GM19328 (cell line): ENCODE measurements at regions not wholly inside any gene's neighbourhood (a gene's known extent, or its start where the extent isn't known, plus 50 kb on each side); places are given as distances from the start of the nearest gene placed in this dataset.

Source experiments
- ATAC-seq: cut with Tn5 transposase; IDR thresholded peaks from one replicate; pipeline ENCODE4 v1.9.1; 2021; ENCODE audit warnings: mild to moderate bottlenecking, moderate library complexity; ENCODE audit not compliant: unreplicated experiment

DNA sequence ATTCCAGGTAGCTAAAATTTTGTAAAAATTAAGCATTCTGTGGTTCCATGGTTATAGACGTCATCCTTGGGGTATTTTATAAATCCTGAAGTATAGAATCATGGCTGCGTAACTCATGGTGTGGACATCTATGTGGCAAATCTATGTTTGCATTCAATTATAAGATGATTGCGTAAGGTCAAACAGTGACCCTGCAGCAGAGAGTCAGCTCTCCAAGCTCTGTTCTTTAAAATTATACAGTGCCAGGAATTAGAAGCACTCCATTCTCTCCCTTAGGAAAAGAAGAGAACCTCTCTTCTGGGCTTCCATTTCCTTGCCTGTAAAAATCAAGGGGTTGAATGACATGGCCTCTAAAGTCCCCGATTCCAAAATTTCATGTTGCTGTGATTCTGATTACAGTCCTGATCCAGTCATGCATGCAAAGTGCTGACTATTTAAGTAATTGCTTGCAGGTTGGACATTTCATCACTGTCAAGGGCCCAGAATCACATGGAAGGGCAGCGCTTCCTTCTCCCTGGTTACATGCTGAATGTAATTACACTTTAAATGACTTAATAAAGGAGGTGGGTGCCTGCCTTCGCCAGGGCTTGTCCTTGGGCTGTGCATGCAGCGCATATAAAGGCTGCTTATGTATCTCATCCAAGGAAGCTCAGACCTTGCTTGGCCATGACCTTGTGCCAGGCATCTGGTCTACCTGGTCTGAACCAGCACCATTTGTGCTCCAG is 550.7 kb downstream of the TYW1 start:
- ATAC-seq = no peak

DNA sequence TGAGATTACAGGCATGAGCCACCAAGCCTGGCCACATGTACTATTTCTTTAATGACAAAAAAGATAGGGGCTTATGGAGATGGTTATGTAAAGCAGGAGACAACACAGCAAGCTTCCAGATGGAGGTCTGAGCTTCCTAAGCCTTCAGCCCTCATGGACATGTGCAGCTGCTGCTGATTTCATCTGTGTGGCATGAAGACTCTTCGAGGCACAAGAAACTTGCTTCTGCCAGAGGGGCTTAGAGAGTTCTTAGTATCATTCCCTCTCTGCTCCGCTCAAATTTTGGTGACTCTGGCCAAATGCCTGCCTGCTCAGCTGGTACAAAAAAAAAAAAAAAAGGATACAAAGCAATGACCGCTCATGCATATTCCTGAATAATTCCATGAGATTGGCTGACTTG is 552.5 kb downstream of the TYW1 start:
- no peak for ATAC-seq

DNA sequence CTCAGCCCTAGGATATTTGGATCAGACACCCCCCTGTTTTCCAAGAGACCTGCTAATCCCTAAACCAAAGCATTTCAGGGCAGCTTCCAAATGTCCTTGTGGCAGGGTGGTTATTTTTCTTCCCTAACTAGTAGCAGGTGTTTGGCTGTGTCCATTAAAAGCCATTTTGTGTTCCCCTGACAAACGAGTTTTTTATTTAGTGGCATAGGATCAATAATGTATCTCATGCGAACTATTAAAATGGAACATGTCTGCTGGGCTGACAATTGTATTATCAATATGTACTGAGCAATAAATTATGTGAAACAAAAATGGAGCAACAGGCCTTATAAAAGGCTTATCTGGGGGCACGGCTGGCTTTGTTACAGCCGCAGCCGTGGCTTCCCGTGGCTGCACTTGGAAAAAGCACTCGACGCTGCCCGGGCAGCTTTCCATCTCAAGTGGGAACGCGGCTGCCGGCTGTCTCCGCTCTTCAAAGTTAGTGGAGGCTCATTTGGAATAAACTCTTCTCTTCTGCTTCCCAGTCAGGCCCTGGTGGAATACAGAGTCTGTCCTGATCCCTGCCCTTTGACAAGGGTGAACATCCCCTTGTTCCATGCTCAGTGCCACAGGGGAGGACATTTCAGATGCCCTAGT is 554.3 kb downstream of the TYW1 start:
- ATAC-seq = no peak

DNA sequence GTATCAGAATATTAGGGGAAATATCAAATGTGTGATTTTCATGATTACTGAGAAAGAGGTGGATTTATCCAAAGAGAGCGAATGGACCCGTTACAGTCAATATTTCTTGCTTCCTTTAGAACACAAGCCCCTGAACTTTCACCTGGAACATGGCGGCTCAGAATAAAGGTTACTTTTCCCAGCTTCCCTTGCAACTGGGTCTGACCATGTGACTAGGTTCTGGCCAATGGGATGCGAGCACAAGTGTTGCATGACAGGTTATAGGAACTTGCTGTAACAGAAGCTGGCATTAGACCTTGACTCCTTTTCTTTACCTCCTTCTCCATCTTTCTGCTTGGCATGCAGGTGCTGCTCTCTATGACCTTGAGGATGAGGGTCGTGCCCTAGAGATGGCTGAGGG is 556.1 kb downstream of the TYW1 start:
- ATAC-seq = no peak

DNA sequence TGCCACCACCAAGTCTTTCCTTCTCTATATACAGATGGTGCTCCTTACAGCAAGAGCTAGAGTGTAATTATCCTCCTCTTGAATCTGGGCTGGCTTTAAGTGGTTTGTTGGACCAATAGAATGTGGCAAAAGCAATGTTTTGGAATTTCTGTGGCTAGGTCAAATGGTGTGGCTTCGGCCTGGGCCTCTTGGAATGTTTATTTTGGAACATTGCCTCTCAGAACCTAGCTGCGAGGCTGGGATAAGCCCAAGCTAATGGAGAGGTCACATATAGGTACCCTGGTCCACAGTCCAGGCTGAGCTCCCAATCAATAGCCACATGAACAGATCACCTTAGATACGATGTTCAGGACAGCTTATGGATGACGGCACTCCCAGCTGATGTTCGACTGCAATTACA is 556.7 kb downstream of the TYW1 start:
- no peak for ATAC-seq

DNA sequence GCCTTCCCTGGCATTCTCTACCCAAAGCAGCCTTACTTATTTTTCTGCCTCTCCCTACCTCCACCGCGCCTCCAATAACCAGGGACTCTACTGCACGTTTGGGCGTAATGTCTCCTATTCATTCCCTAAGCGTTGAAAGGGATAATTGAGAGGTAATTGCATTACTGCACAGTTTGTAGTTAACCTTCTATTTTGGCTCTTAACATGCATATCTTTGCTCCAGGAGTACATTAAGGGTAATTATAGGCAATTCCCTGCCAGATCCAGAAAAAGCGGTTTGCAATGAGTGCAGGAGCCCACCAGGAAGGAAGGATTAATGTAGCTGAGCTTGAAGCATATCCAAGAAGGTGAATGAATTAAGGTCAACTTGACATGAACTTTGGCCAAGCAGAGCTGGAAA is 558.4 kb downstream of the TYW1 start:
- no peak for ATAC-seq

DNA sequence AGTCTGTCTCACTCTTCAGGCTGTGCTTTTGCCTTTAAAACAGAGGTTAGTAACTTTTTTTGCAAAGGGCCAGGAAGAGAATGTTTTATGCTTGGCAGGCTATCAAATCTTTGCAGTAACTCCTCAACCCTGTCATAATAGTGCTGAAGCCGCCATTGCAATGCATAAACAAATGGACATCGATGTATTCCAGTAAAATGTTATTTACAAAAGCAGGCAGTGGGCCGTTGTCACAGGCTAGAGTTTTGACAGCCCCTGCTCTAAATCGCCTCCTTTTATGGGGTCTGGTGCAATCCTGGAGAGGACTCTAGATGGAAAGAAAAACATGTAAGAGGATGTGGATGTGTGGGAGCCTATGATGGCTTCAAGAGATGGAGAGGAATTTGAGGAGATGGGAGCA is 568.3 kb downstream of the TYW1 start:
- no peak for ATAC-seq

DNA sequence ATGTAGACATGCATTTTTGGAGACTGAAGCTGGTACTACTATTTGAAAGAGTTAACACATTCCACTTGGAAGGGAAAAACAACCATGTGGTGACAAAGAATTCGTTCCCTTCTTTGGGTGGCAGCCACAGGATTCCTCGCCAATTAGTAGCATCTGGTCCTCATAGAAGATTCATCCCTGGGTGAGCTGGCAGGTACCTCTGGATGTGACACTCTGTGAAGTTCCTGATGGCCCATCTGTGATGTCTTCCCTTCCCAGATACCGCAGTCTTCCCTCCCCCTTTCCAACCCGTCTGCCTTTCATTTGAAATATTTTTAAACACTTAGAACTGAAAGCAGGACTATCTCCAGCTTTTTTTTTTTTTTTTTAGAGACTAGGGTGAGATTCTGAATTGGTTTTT is 569.5 kb downstream of the TYW1 start:
- no peak for ATAC-seq

DNA sequence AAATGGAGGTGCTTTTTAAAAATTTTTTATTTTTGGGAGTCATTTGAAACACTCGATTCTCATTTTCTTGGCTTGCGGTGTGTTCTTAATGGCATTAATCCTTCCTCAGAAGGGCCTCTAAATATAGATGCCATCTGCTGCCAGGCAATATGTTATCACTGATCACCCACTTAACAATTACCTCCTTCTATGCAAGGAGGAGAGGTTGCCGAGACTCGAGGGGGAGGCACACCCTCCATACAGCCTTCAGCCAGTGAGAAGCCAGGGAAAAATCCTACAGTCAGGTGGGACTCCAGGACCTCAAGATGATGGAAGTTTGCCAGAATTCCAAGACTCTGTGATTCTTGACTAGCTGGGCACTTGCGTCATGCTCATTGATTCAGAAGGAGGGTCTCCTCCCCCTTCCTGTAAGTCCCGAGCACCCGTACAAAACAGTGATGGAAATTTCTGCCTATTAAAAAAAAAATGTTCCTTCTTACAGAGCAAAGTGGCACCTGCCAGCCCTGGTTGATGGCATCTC is 574.5 kb downstream of the TYW1 start:
- ATAC-seq = no peak

DNA sequence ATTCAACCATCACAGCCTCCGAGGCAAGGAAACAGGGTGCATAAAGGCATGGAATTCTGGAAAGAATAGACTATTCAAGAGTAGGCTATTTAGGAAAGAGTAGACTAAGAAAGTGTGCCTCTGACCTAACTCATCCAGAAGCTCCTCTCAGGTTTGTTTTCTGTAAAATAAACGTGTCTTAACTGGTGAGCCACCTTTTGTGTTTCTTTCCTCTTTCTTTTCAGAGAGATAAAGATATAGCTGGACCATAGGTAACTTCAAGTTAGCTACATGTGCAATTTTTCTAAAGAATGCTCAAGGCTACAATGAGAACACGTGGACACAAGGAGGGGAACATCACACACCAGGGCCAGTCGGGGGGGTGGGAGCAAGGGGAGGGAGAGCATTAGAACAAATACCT is 577.0 kb downstream of the TYW1 start:
- no peak for ATAC-seq

DNA sequence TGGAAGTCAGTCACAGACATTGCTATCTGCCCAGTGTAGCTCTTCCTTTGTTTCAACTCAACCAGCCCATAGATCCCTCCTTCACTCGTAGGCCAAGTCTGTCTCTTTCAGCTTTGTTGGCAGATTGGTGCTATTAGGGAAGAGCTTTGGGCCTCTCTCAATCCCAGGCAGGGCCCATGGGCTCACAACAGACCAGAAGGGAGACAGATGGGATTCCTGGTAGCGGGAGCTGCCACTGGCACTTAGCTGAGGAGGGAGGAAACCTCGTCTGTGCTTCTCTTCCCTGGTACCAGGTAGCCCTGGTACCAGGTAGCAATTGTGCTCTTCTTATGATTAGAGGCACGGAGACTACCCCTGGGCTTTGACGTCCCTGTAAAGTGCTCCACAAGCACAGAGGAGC is 592.0 kb downstream of the TYW1 start:
- no peak for ATAC-seq

DNA sequence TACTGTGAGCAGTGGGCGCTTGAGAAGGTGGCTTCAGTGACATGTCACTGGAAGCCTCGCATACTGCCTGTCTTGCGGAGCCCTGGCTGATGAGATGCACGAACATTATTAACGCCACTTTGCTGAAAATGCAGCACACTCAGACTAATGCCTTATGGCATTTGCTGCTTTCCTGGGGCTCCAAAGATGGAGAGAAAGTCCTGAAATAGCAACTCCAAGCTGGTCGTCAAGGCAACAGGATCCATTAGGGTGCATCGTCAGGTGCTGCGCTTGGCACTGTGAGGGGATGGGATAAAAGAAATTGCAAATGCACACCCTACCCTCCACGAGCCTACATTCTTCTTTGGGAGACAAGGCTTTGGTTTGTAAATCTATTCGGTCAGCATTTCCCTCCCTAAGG is 592.5 kb downstream of the TYW1 start:
- ATAC-seq = no peak

DNA sequence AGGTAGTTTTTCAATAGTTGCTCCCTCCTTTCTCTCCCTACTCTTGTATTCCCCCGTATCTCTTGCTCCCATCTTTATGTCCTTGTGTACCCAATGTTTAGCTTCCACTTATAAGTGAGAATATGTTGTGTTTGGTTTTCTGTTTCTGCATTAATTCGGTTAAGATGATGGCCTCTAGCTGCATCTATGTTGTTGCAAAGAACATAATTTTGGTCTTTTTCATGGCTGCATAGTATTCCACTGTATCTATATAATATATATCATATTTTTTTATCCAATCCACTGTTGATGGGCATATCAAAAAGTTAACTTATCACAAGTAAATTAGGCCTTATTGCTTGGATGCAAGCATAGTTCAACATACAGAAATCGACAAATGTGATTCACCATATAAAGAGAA is 594.0 kb downstream of the TYW1 start:
- no peak for ATAC-seq

DNA sequence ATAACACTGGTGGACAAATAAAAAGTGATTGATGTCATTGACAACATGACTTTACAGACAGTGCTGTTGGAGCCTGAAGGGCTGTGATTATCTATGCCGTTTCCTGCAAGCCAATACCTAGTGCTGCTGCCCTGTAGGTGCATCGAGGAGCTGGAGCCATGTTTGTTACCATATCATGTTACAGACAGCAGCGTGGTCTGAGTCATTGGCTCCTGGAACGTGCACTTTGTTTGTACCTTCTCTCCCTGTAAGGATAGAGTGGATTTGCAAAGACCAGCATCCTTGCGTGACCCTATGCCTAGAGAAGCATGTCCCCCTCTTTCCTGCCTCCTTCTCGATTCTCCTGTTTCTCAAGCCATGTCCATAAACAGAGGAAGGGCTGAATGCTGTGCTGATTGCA is 597.2 kb downstream of the TYW1 start:
- no peak for ATAC-seq

DNA sequence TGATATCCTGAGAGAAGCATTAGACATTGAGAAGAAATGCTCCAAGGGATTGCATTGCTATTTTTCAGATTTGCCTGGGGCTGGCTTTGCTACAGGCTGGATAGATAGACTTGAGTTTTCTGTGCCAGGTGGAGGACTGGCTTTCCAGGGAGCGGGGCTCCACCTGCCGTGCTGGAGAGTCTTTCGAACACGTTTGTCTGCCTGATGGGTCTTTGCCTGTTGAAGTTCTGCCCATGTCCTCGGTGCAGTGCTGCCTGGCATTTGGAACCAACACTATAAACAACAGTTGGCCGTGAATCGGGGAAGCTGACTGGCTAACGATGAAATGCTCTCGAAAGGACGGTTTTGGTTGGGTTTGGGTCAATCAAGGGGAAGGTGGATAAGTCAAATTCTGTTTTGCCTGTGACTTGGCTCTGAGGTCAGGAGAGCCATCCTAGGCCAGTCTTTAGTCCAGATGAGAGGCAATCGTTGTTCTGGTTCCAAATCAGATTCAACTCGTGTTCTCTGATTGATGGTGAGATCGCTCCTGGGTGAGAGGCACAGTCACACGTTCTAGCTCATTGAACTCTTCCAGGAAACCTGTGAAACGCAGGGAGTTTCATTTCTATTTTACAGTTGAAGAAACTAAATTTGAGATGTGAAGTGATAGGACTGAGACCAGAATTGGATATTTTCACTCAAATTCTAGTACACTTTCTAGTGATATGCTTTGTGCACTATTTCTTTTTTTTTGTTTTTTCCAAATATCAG is 599.0 kb downstream of the TYW1 start:
- no peak for ATAC-seq

DNA sequence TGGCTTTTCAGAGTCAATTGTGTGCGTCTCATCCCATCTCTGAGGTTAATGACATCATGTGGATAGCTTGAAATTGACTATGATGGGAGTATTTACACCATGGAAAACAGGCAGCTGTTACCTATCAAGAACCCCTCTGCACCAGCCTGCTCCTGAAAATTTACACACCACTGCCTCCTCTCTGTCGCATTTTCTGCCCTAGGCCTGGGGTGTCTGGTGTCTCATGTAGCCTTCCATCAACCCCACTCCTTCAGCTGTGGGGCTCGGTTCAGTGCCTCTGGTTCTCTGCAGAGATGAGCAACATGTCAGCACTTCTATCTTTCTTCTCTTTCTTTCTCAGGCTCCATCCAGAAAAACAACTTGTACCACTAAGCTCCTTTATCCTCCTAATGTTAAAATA is 600.5 kb downstream of the TYW1 start:
- ATAC-seq = no peak

DNA sequence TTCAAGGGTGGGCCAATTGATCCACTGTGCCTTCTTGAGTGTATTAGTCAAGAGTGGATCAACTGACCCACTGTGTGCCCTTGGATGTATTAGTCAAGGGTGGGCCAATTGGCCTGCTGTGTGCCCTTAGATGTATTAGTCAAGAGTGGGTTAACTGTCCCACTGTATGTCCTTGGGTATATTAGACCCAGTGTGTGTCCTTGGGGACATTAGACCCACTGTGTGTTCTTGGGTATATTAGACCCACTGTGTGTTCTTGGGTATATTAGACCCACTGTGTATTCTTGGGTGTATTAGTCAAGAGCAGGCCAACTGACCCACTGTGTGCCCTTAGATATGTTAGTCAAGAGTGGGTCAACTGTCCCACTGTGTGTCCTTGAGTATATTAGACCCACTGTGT is 601.8 kb downstream of the TYW1 start:
- no peak for ATAC-seq

DNA sequence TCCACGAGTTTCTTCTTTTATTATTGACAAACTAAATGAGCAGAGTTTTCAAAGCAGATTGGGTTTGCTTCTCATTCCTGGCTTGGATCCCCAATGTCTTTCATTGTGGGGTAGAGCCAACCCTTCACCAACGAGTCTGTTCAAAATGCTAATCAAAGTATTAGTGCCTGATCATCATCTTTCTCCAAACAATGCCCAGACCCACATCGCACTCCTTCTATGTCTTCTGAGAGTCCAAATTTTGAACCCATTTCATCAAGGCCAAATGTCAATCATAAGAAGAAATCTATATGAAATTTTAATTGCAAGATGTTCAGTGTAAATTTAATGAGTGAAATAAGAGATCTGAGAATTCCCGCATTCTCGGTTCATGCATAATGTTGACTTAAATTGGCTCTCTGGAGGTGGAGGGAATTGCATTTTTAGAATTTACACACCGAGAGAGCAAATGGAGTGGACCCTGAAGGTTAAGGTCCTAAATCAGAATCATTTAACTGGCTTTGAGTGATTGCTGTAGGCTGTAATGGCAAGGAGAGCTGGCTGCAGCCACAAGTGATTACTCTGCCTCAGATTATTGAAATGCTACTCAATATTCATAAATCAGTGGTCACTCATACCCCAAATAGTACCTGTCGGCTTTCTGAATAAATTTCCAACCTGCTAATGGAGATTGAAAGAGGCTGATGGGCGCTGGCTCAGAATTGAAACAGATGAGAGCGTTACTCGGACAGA is 602.9 kb downstream of the TYW1 start:
- ATAC-seq = no peak

DNA sequence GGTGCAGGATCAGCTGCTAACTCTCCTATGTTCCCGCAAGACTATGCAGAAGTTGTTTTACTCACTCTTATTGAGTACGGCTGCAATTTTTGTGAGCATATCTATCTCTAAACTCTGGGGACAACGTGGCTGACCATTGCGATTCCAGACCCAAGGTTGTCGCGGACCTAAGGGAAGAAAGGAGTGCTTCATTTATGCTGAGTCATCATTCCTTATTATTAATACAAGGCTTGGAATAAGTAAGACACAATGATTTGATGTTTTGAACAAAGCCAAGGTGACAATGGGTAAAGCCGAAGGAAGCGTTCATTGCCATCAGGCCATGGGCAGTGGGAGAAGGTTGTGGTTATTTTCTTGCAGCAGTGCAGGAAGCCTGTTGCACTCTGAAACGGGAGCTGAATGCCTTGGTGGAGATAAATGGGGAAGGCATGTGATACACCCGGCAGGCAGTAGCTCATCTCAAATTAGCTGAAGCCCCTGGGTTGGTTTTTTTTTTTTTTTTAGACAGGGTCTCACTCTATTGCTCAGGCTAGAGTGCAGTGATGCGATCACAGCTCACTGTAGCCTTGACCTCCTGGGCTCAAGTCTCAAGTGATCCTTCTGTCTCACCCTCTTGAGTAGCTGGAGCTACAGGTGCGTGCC is 605.7 kb downstream of the TYW1 start:
- no peak for ATAC-seq

DNA sequence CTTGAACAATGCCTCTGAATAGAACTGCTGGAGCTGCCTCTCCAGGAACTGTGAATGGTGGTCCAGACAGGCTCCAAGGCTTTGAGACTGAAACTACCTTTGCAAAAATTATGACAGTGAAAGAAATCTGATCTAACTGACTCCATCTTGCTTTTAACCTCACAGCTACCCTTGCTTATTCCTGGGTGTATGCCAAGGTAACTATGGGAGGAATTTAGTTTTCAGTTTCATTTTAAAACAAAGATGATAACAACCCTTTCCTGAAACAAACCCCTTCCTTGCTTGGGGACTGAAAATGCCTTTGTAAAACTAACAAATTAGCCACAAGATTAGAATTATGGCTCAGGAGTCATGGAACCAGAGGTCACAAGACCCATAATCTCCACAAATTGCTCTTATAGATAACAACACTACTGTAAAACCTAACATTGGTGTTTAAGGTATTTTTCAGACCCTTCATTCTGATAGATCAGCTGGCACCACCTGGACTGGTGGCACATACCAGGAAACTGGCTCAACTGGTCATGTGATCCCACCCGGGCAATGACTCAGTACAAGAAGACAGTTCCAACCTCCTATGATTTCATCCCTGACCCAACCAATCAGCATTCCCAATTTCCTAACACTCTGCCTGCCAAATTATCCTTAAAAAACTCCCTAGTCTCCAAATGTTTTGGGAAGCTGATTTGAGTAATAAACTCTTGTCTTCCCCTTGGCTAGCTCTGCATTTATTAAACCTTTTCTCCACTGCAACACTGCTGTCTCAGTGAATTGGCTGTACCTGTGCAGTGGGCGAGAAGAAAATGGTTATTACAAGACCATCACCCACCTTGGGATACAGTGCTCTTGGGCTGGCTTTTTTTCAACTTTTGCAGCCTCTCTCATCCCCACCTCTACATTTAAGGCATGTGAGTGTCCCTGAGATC is 608.1 kb downstream of the TYW1 start:
- ATAC-seq = no peak
